Esophagus (tissue), 2 donors: ENCODE measurements at regions not wholly inside any gene's neighbourhood (a gene's known extent, or its start where the extent isn't known, plus 50 kb on each side); places are given as distances from the start of the nearest gene placed in this dataset.
"Not testable (repeated sequence)": the region's sequence is repeated elsewhere in the genome, so short reads cannot be mapped to it uniquely, and the experiment has no call there.

Source experiments
- H3K27ac ChIP-seq, 2 donors: one replicate each; pipeline ENCODE4 v1.5.1; 2013; ENCODE audit warnings: low read depth in 2 of 2, mild to moderate bottlenecking in 2 of 2, inconsistent platforms in 1 of 2, low read length in 1 of 2, moderate library complexity in 1 of 2
- H3K27me3 ChIP-seq, 2 donors: one replicate each; pipeline ENCODE4 v1.6.1; 2013; ENCODE audit warnings: low read length in 2 of 2, control low read depth in 1 of 2, mild to moderate bottlenecking in 1 of 2; ENCODE audit not compliant: insufficient read depth in 2 of 2, control insufficient read depth in 1 of 2
- H3K36me3 ChIP-seq, 2 donors: one replicate each; pipeline ENCODE4 v1.6.1; 2013; ENCODE audit warnings: low read length in 1 of 2; ENCODE audit not compliant: control insufficient read depth in 2 of 2, insufficient read depth in 2 of 2
- H3K4me1 ChIP-seq, 2 donors: one replicate each; pipeline ENCODE4 v1.6.1; 2013; ENCODE audit warnings: low read length in 1 of 2; ENCODE audit not compliant: control insufficient read depth in 2 of 2, insufficient read depth in 2 of 2
- H3K4me3 ChIP-seq, 2 donors: one replicate each; pipeline ENCODE4 v1.5.1; 2013; ENCODE audit warnings: low read length in 2 of 2, mild to moderate bottlenecking in 2 of 2, low read depth in 1 of 2, moderate library complexity in 1 of 2
- H3K9me3 ChIP-seq, 2 donors: one replicate each; pipeline ENCODE4 v1.6.1; 2013; ENCODE audit warnings: mild to moderate bottlenecking in 2 of 2, low read depth in 1 of 2, low read length in 1 of 2, moderate library complexity in 1 of 2; ENCODE audit not compliant: control insufficient read depth in 2 of 2, insufficient read depth in 1 of 2
- WGBS, 2 donors: extraction: QIAGEN DNeasy Blood & Tissue Kit; methylation state at CpG; one replicate each; pipeline ENCODE4 v1.1.7; 2013; 5-methylcytosine and 5-hydroxymethylcytosine counted together
- donor health status: healthy with polysubstance abuse.
- donor health status: Bipolar disorder and iron deficiency.

DNA sequence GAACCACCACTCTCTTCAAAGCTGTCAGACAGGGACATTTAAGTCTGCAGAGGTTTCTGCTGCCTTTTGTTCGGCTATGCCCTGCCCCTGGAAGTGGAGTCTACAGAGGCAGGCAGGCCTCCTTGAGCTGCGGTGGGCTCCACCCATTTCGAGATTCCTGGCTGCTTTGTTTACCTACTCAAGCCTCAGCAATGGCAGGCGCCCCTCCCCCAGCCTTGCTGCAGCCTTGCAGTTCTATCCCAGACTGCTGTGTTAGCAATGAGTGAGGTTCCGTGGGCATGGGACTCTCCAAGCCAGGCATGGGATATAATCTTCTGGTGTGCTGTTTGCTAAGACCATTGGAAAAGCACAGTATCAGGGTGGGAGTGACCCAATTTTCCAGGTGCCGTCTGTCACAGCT is 417.2 kb downstream of the KIF20B start:
- H3K27ac ChIP-seq, H3K4me3 ChIP-seq, H3K27me3 ChIP-seq, H3K9me3 ChIP-seq, H3K4me1 ChIP-seq, H3K36me3 ChIP-seq: not testable (repeated sequence)
- 83 to 86% methylated on average over 6 of the region's 6 CpGs for WGBS, 2 donors

- not testable (repeated sequence) for H3K27ac ChIP-seq, H3K4me3 ChIP-seq, H3K9me3 ChIP-seq, H3K36me3 ChIP-seq, H3K4me1 ChIP-seq, H3K27me3 ChIP-seq
- 90 to 92% methylated on average over 16 to 21 of the region's 21 CpGs for WGBS, 2 donors
Observed at GRCh38 chr10:90119631-90120280, 418.4 kb downstream of the KIF20B start.

- Histone ChIP-seq H3K27me3 (no peaks in the 10 kb centered on the region), H3K36me3 (no peaks in the 10 kb centered on the region), H3K9me3 (no peaks in the 10 kb centered on the region), H3K27ac (no peak overlapping the region), H3K4me1 (no peaks in the 10 kb centered on the region), H3K4me3 (no peak overlapping the region)
- WGBS, 2 donors: 43 to 56% methylated on average over 7 of the region's 7 CpGs
Observed at GRCh38 chr10:90125456-90126255, 424.3 kb downstream of the KIF20B start.

DNA sequence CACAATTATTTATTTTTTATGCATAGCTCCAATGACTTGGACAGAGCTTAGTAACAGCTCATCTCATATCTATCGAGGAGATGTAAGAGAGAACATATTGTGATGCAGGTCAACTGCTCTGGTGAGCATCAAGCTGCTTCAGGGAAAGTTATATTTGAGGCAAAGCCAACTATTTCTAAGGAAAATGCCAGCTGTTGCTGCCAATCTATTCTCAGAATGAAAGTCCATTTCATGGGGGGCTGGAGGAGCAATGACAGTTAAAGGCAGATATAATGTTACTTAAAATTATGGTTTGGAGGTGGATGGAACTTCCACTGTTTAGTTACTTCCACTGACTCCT is 424.8 kb downstream of the KIF20B start:
- Histone ChIP-seq H3K9me3 (no peaks in the 10 kb centered on the region), H3K36me3 (no peaks in the 10 kb centered on the region), H3K4me3 (no peak overlapping the region), H3K4me1 (no peaks in the 10 kb centered on the region), H3K27me3 (no peaks in the 10 kb centered on the region), H3K27ac (no peak overlapping the region)
- 34 to 61% methylated on average over 1 of the region's 1 CpG for WGBS, 2 donors

DNA sequence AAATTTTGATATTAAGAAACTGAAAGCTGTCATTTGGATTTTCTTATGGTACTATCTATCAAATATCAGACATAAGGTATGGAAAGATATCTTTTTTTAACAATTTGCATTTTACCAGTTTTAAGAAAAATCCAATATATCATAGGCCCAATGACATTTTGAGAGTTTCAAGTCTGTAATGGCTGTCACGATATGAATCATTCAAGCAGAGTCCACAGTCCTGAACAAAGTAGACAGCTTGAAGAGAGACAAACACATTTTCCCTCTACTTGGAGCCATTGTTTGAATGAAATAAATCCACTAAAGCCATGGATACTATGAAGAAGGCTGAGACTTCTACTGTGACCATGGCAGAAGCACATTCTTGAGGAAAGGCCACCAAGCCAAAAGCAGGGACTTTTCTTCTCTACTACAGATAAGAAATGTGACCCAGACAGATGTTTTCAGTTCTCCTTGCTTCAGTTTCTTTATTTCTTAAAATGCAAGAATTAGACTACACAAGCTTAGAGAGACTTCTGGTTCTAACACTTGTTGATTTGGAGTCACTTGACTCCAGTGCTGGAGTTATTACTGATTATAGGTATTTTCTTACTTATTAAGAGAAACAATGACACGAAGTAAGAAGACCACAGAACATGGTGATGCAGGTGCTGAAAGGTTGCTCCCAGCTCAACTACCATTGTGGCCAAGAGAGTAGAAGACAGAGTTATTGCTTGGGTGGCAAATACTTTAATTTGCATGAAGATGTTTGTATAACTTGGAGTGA is 429.1 kb downstream of the KIF20B start:
- Histone ChIP-seq H3K27me3 (no peaks in the 10 kb centered on the region), H3K4me3 (no peak overlapping the region), H3K4me1 (no peaks in the 10 kb centered on the region), H3K27ac (no peak overlapping the region), H3K9me3 (peaks cover 0 to under 1% of the 10 kb centered on the region in 2 donors), H3K36me3 (no peaks in the 10 kb centered on the region)
- 87 to 91% methylated on average over 2 of the region's 2 CpGs for WGBS, 2 donors

GRCh38 chr10:90133606-90134005 is 432.2 kb downstream of the KIF20B start:
- H3K36me3 ChIP-seq: no peaks in the 10 kb centered on the region
- H3K4me3 ChIP-seq: no peak overlapping the region
- H3K27me3 ChIP-seq: no peaks in the 10 kb centered on the region
- peaks cover 0 to 8% of the 10 kb centered on the region in 2 donors for H3K9me3 ChIP-seq
- no peak overlapping the region for H3K27ac ChIP-seq
- WGBS, 2 donors: 63 to 83% methylated on average over 2 of the region's 2 CpGs
- no peaks in the 10 kb centered on the region for H3K4me1 ChIP-seq

GRCh38 chr10:90136731-90137316 is 435.4 kb downstream of the KIF20B start:
- Histone ChIP-seq H3K9me3 (peaks cover 0 to 8% of the 10 kb centered on the region in 2 donors), H3K27ac (no peak overlapping the region), H3K36me3 (no peaks in the 10 kb centered on the region), H3K27me3 (peaks cover 0 to 5% of the 10 kb centered on the region in 2 donors), H3K4me3 (no peak overlapping the region), H3K4me1 (no peaks in the 10 kb centered on the region)
- WGBS, 2 donors: 78 to 82% methylated on average over 8 of the region's 8 CpGs

- Histone ChIP-seq H3K36me3 (no peaks in the 10 kb centered on the region), H3K27me3 (peaks cover 0 to 5% of the 10 kb centered on the region in 2 donors), H3K4me1 (no peaks in the 10 kb centered on the region), H3K27ac (no peak overlapping the region), H3K9me3 (peaks cover 0 to 11% of the 10 kb centered on the region in 2 donors), H3K4me3 (no peak overlapping the region)
- WGBS, 2 donors: 71 to 75% methylated on average over 4 of the region's 4 CpGs
Observed at GRCh38 chr10:90138844-90139243, 437.5 kb downstream of the KIF20B start.

DNA sequence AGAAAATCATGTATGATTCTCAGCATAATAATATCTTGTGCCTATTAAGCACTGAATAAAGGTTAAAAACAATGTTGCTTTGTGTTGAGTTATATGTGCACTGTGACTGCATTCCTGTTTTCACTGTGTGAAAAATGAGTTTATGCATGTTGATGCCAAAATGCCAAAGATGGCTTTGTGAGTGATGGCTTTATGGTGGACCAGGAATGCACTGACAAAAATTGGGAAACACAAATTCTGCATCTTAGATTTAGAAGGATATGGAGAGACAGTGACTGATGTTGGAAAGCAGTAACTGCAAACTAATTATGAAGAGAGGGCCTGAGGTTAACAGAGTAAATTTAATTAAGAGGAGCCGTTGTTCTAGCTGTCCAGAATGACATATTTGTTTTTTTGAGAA is 440.4 kb downstream of the KIF20B start:
- 33 to 64% methylated on average over 1 of the region's 1 CpG for WGBS, 2 donors
- Histone ChIP-seq H3K4me1 (no peaks in the 10 kb centered on the region), H3K36me3 (no peaks in the 10 kb centered on the region), H3K27ac (no peak overlapping the region), H3K4me3 (no peak overlapping the region), H3K27me3 (peaks cover 0 to 5% of the 10 kb centered on the region in 2 donors), H3K9me3 (peaks cover 0 to 5% of the 10 kb centered on the region in 2 donors)
